ENCODE measurements at regions not wholly inside any gene's neighbourhood (a gene's known extent, or its start where the extent isn't known, plus 50 kb on each side); places are given as distances from the start of the nearest gene placed in this dataset.

- Histone ChIP-seq H3K4me1 (ENCODE audit: control insufficient read depth in 2 of 3, insufficient read depth in 2 of 3, low read depth in 1 of 3, low read length in 3 of 3) (no peaks in the 10 kb centered on the region), H3K36me3 (ENCODE audit: control insufficient read depth in 2 of 3, insufficient read depth in 3 of 3, low read length in 3 of 3) (no peaks in the 10 kb centered on the region), H3K4me3 (ENCODE audit: low read length in 3 of 3) (no peak overlapping the region), H3K27me3 (ENCODE audit: control insufficient read depth, insufficient read depth, low read length) (no peaks in the 10 kb centered on the region), H3K9ac (ENCODE audit: low read length in 3 of 3) (no peak overlapping the region), H3K9me3 (ENCODE audit: control insufficient read depth in 2 of 3, insufficient read depth in 1 of 3, low read length in 3 of 3) (no peaks in the 10 kb centered on the region), H3K27ac (ENCODE audit: low read depth in 2 of 2, low read length in 2 of 2) (no peak overlapping the region)
- intact Hi-C loops (cut with DNase I): no loop called here
- FAIRE-seq: no peak
- no peak for TF ChIP-seq CTCF (IDR thresholded peaks at IDR 0.05; ENCODE audit: borderline replicate concordance, extremely low read depth, insufficient read depth)
- DNase-seq: no peak
Measured at GRCh38 chr21:17002594-17003257, 510.1 kb upstream of the CXADR start.

- no peaks in the 10 kb centered on the region for H3K27me3 ChIP-seq (ENCODE audit: control insufficient read depth, insufficient read depth, low read length)
- no peak for TF ChIP-seq CTCF (IDR thresholded peaks at IDR 0.05; ENCODE audit: borderline replicate concordance, extremely low read depth, insufficient read depth)
- H3K36me3 ChIP-seq (ENCODE audit: control insufficient read depth in 2 of 3, insufficient read depth in 3 of 3, low read length in 3 of 3): no peaks in the 10 kb centered on the region
- H3K4me3 ChIP-seq (ENCODE audit: low read length in 3 of 3): no peak overlapping the region
- DNase-seq: no peak
- no peak for FAIRE-seq
- intact Hi-C loops (cut with DNase I): no loop called here
- H3K4me1 ChIP-seq (ENCODE audit: control insufficient read depth in 2 of 3, insufficient read depth in 2 of 3, low read depth in 1 of 3, low read length in 3 of 3): no peaks in the 10 kb centered on the region
- H3K9me3 ChIP-seq (ENCODE audit: control insufficient read depth in 2 of 3, insufficient read depth in 1 of 3, low read length in 3 of 3): no peaks in the 10 kb centered on the region
- H3K9ac ChIP-seq (ENCODE audit: low read length in 3 of 3): no peak overlapping the region
- H3K27ac ChIP-seq (ENCODE audit: low read depth in 2 of 2, low read length in 2 of 2): no peak overlapping the region
Measured at GRCh38 chr21:17003258-17003615, 509.6 kb upstream of the CXADR start.

- no peak for TF ChIP-seq CTCF (IDR thresholded peaks at IDR 0.05; ENCODE audit: borderline replicate concordance, extremely low read depth, insufficient read depth)
- Histone ChIP-seq H3K4me3 (ENCODE audit: low read length in 3 of 3) (peak overlapping the region in 2 of 3 donors; percentile 1 to 12), H3K4me1 (ENCODE audit: control insufficient read depth in 2 of 3, insufficient read depth in 2 of 3, low read depth in 1 of 3, low read length in 3 of 3) (no peaks in the 10 kb centered on the region), H3K27ac (ENCODE audit: low read depth in 2 of 2, low read length in 2 of 2) (no peak overlapping the region), H3K36me3 (ENCODE audit: control insufficient read depth in 2 of 3, insufficient read depth in 3 of 3, low read length in 3 of 3) (no peaks in the 10 kb centered on the region), H3K9me3 (ENCODE audit: control insufficient read depth in 2 of 3, insufficient read depth in 1 of 3, low read length in 3 of 3) (no peaks in the 10 kb centered on the region), H3K9ac (ENCODE audit: low read length in 3 of 3) (no peak overlapping the region), H3K27me3 (ENCODE audit: control insufficient read depth, insufficient read depth, low read length) (no peaks in the 10 kb centered on the region)
- intact Hi-C loops (cut with DNase I): no loop called here
- FAIRE-seq: no peak
- no peak for DNase-seq
Measured at GRCh38 chr21:17003763-17004373, 509.0 kb upstream of the CXADR start.
